Astrocyte (in vitro differentiated cells and primary cell): ENCODE measurements at regions not wholly inside any gene's neighbourhood (a gene's known extent, or its start where the extent isn't known, plus 50 kb on each side); places are given as distances from the start of the nearest gene placed in this dataset.
"Not testable (repeated sequence)": the region's sequence is repeated elsewhere in the genome, so short reads cannot be mapped to it uniquely, and the experiment has no call there.

ENCODE experiments used
- DNase-seq: peaks from one replicate; pipeline ENCODE4 v3.0.0-alpha.2; 2010; ENCODE audit warnings: low read depth
- FAIRE-seq: peaks from 2 replicates; lab custom pipeline; 2011; peaks lifted over from hg19 to GRCh38; lab: Jason Lieb, UNC
- H2AFZ ChIP-seq: 2 replicates; pipeline ENCODE4 v1.6.0; 2012; ENCODE audit warnings: low read depth, low read length, inconsistent platforms
- H3K27ac ChIP-seq: 2 replicates; pipeline ENCODE4 v1.5.1; 2011; ENCODE audit warnings: low read depth, low read length, inconsistent platforms
- H3K27me3 ChIP-seq: 2 replicates; pipeline ENCODE4 v1.6.0; 2011; ENCODE audit warnings: low read length, inconsistent platforms; ENCODE audit not compliant: insufficient read depth
- H3K36me3 ChIP-seq: 2 replicates; pipeline ENCODE4 v1.5.1; 2011; ENCODE audit warnings: low read length, inconsistent platforms; ENCODE audit not compliant: insufficient read depth
- H3K4me1 ChIP-seq: 2 replicates; pipeline ENCODE4 v1.5.1; 2011; ENCODE audit warnings: low read length, inconsistent platforms; ENCODE audit not compliant: insufficient read depth
- H3K4me2 ChIP-seq: 2 replicates; pipeline ENCODE4 v1.6.0; 2012; ENCODE audit warnings: low read length, inconsistent platforms
- H3K4me3 ChIP-seq: 2 replicates; pipeline ENCODE4 v1.5.1; 2011; ENCODE audit warnings: low read depth, mild to moderate bottlenecking, low read length, inconsistent platforms; ENCODE audit not compliant: insufficient read depth
- H3K79me2 ChIP-seq: 2 replicates; pipeline ENCODE4 v1.6.0; 2012; ENCODE audit warnings: mild to moderate bottlenecking, low read length, inconsistent platforms; ENCODE audit not compliant: insufficient read depth
- H3K9ac ChIP-seq: 2 replicates; pipeline ENCODE4 v1.6.0; 2012; ENCODE audit warnings: mild to moderate bottlenecking, low read length, inconsistent platforms
- H3K9me3 ChIP-seq: 2 replicates; pipeline ENCODE4 v1.5.1; 2012; ENCODE audit warnings: low read depth, mild to moderate bottlenecking, low read length, inconsistent platforms; ENCODE audit not compliant: insufficient read depth
- H4K20me1 ChIP-seq: 2 replicates; pipeline ENCODE4 v1.6.0; 2012; ENCODE audit warnings: low read length, inconsistent platforms; ENCODE audit not compliant: insufficient read depth
- H3K27ac Mint-ChIP-seq: one replicate; pipeline ENCODE4 v1.8.0; 2021; ENCODE audit warnings: mild to moderate bottlenecking, mixed read lengths; ENCODE audit not compliant: unreplicated experiment
- H3K27me3 Mint-ChIP-seq: one replicate; pipeline ENCODE4 v1.8.0; 2021; ENCODE audit warnings: low read depth, mixed read lengths; ENCODE audit not compliant: unreplicated experiment
- H3K36me3 Mint-ChIP-seq: one replicate; pipeline ENCODE4 v1.8.0; 2021; ENCODE audit warnings: low read depth, mixed read lengths; ENCODE audit not compliant: unreplicated experiment
- H3K4me1 Mint-ChIP-seq: one replicate; pipeline ENCODE4 v1.8.0; 2021; ENCODE audit warnings: low read depth, mixed read lengths; ENCODE audit not compliant: unreplicated experiment
- H3K4me3 Mint-ChIP-seq: one replicate; pipeline ENCODE4 v1.8.0; 2021; ENCODE audit warnings: mild to moderate bottlenecking, moderate library complexity, mixed read lengths; ENCODE audit not compliant: unreplicated experiment
- H3K9me3 Mint-ChIP-seq: one replicate; pipeline ENCODE4 v1.8.0; 2021; ENCODE audit warnings: mild to moderate bottlenecking, mixed read lengths; ENCODE audit not compliant: unreplicated experiment
- CTCF ChIP-seq: IDR thresholded peaks from 2 replicates; pipeline ENCODE4 v1.5.1; 2011; ENCODE audit warnings: low read depth, mild to moderate bottlenecking, inconsistent platforms, low read length, moderate library complexity; ENCODE audit not compliant: insufficient read depth
- EZH2 ChIP-seq: IDR thresholded peaks from 2 replicates; pipeline ENCODE4 v1.6.1; 2012; ENCODE audit warnings: mild to moderate bottlenecking, low read length, inconsistent platforms; ENCODE audit not compliant: insufficient read depth

GRCh38 chr2:132220589-132220988 lies 58.8 kb upstream of the ANKRD30BL start:
- peaks cover 19% of the 10 kb centered on the region for H3K9me3 Mint-ChIP-seq
- H3K79me2 ChIP-seq, H3K4me3 ChIP-seq, H3K4me3 Mint-ChIP-seq, H3K36me3 Mint-ChIP-seq, H3K4me2 ChIP-seq, DNase-seq, H3K4me1 Mint-ChIP-seq, H3K9ac ChIP-seq, H3K27me3 ChIP-seq, H3K27ac Mint-ChIP-seq, H4K20me1 ChIP-seq, H3K36me3 ChIP-seq, FAIRE-seq, H2AFZ ChIP-seq, H3K4me1 ChIP-seq, H3K27ac ChIP-seq, H3K27me3 Mint-ChIP-seq, H3K9me3 ChIP-seq: not testable (repeated sequence)

GRCh38 chr2:132221886-132222285 lies 60.1 kb upstream of the ANKRD30BL start:
- H3K27me3 ChIP-seq, H3K27ac ChIP-seq, H3K36me3 ChIP-seq, H3K27ac Mint-ChIP-seq, H2AFZ ChIP-seq, H3K36me3 Mint-ChIP-seq, H3K9ac ChIP-seq, H3K27me3 Mint-ChIP-seq, H3K9me3 ChIP-seq, H3K4me3 Mint-ChIP-seq, H3K4me1 Mint-ChIP-seq, H4K20me1 ChIP-seq, H3K4me3 ChIP-seq, DNase-seq, H3K4me1 ChIP-seq, H3K79me2 ChIP-seq, H3K4me2 ChIP-seq, H3K9me3 Mint-ChIP-seq, FAIRE-seq: not testable (repeated sequence)

GRCh38 chr2:132252191-132252893 lies 90.6 kb upstream of the ANKRD30BL start:
- DNase-seq (no peak), FAIRE-seq (no peak)
- Histone ChIP-seq H3K79me2 (no peaks in the 10 kb centered on the region), H2AFZ (no peak overlapping the region), H4K20me1 (no peaks in the 10 kb centered on the region), H3K4me3 (no peak overlapping the region), H3K4me2 (no peak overlapping the region), H3K27ac (no peak overlapping the region), H3K27me3 (no peaks in the 10 kb centered on the region), H3K9ac (no peak overlapping the region), H3K36me3 (no peaks in the 10 kb centered on the region), H3K4me1 (no peaks in the 10 kb centered on the region), H3K9me3 (no peaks in the 10 kb centered on the region)
- H3K4me3 Mint-ChIP-seq, result no peak overlapping the region
- H3K27ac Mint-ChIP-seq, result no peak overlapping the region
- TF ChIP-seq CTCF (no peak), EZH2 (no peak)
- peaks cover 24% of the 10 kb centered on the region for H3K9me3 Mint-ChIP-seq
- H3K36me3 Mint-ChIP-seq, result no peaks in the 10 kb centered on the region
- H3K4me1 Mint-ChIP-seq, result no peaks in the 10 kb centered on the region
- H3K27me3 Mint-ChIP-seq, result no peaks in the 10 kb centered on the region
